GM19467 (cell line): ENCODE measurements at regions not wholly inside any gene's neighbourhood (a gene's known extent, or its start where the extent isn't known, plus 50 kb on each side); places are given as distances from the start of the nearest gene placed in this dataset.

ENCODE experiments used
- ATAC-seq: cut with Tn5 transposase; IDR thresholded peaks from one replicate; pipeline ENCODE4 v1.9.1; 2021; ENCODE audit warnings: mild to moderate bottlenecking, moderate library complexity; ENCODE audit not compliant: unreplicated experiment

GRCh38 chr12:88958946-88959345 lies 378.7 kb upstream of the KITLG start:
- ATAC-seq = no peak

- ATAC-seq = no peak
These were observed 377.9 kb upstream of the KITLG start for GRCh38 chr12:88958153-88958552.

GRCh38 chr12:88957358-88957757 lies 377.1 kb upstream of the KITLG start:
- no peak for ATAC-seq

GRCh38 chr12:88955531-88955930 lies 375.3 kb upstream of the KITLG start:
- ATAC-seq = no peak

- ATAC-seq = no peak
These were observed 372.8 kb upstream of the KITLG start for GRCh38 chr12:88953029-88953586.

GRCh38 chr12:88952562-88952942 lies 372.3 kb upstream of the KITLG start:
- no peak for ATAC-seq

DNA sequence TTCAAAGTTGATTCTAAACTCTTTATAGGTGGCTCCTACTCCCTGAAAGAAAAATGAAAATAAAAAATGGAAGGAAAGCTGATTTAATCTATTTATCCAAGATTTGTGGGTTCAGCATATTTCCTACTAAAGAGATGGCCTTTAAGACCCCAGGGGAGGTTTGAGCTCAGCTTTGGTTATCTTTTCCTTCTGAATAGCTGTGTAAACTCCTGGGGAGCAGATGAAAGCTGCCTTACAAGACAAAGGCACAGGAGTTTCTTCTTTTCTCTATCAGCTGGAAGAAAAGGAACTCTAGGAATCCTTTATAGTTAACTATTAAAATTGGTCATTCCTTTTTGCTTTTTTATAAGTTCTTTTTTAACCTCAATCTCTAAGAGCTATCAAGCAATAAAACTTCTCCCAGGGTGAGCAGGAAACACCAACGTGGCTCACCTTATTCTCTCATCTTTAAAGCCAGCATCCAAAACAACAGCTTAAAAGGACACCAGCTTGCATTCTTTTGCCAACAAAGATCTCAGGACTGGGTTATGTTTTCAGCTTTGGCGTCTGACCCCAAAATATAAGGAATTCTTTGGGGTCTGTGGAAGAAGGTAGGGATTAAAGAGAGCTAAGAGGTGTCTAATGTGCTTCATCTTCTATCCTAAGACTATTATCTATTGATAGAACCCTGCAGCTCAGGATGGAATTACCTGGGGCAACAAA lies 371.7 kb upstream of the KITLG start:
- ATAC-seq = no peak

DNA sequence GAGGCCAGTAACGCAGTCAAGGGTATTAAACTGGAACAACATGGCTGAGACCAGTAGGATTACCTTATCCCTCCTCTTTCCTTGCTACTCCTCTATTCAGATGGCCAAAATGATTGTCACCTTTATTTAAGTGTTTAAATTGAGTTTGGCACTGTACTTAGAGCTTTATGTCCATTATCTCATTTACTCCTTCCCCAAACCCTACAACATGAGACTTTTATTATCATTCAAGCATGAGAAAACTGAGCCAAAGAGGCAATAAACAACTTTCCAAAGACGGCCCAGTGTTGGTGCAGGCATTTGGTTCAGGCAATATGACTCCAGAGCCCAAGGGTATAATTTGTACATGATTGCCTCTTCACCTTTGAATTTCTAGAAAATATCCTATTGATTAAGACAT lies 370.9 kb upstream of the KITLG start:
- no peak for ATAC-seq

- ATAC-seq = no peak
These were observed 367.3 kb upstream of the KITLG start for GRCh38 chr12:88947486-88948043.

GRCh38 chr12:88946372-88946997 lies 366.2 kb upstream of the KITLG start:
- ATAC-seq = peak; percentile 62

GRCh38 chr12:88945051-88945732 lies 364.9 kb upstream of the KITLG start:
- no peak for ATAC-seq

DNA sequence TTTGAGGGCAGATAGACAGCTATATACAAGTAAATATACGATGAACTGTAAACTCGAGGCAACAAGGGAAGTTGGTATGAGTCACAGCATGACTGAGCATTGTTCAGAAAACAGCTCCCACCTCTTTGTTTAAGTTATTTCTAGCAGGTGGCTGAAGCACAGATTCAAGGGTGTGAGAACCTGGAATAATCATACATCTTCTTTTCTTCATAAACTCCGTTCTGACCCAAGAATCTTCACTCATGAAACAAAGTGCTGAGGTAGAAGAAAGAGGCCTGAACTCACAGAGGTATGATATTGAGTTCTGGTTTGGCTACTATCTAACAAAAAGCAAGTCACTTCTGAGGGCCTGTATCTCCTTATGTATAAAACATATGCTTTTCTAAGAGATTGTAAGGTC lies 364.1 kb upstream of the KITLG start:
- ATAC-seq = no peak

DNA sequence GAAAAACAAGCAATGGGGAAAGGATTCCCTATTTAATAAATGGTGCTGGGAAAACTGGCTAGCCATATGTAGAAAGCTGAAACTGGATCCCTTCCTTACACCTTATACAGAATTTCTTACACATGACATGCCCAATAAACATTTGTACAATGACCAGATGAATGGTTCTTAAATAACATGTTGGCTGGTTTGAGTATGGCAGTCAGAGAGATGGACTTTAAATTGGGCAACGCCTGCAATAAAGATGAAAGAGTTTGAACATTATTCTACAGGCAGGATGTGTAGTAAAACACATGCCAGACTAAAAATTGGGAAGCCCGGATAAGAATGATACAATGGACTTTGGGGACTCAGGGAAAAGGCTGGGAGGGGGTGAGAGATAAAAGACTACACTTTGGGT lies 360.6 kb upstream of the KITLG start:
- ATAC-seq = no peak

DNA sequence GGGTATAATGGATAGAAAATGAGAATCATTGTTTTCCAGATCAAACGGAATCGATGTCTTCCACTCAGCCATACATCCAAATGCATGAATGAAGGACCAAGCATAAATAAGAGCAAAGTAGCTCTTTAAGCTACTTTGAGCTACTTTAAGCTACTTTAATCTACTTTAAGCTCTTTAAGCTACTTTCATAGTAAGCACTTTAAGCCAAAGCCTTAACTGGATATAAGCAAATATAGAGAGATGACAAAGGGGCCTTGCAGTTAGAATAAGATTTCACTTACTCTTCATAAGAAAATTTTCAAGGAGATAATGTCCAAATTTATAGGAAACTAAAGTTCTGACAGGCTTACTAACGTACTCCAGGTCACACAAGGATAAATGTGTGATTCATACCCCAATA lies 355.6 kb upstream of the KITLG start:
- ATAC-seq = no peak

DNA sequence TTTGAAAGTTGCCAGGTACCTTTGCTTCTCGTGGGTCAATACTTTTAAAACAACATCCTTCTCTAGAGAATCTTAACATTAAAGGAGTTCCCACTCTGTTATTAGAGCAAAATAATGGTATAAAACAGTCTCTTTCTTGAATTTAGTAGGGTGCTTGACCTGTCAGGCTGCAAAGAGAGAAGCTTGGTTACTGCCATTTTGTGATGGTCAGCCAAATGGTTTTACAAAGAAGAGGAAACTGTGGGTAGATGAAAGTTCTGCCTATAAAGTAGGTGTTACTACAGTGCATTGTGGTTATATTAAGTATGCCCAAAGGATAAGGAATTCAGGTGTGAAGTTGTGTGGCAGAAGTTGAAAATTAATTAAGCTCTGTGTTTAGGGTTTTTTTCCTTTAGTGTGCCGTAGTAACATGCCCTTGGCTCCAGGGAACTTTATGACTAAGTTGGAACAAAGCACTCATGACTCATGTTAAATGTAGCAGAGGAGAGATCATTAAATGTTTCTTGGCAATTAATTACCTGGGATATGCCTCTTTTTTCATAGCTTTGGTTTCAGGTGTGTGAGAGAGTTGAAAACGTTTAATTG lies 354.0 kb upstream of the KITLG start:
- ATAC-seq = no peak

DNA sequence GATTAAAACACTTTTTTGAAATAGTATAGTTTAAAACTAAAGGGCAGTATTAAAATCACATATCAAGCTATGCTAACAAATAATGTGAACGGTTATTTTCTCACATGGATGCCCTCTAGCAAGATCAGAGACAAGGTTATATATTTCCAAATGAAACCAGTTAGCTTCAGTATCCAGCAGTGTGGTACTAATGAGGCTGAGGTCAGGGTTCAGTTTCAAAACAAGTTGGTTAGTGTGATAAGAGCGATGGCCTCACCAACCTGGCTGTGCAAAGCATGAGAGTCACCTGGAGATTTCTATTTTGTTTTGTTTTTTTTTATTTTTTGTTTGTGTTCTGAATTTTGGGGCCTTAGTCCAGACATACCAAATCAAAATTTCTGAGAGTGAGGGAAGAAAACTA lies 352.2 kb upstream of the KITLG start:
- ATAC-seq = no peak

GRCh38 chr12:88931598-88931997 lies 351.3 kb upstream of the KITLG start:
- ATAC-seq = no peak

DNA sequence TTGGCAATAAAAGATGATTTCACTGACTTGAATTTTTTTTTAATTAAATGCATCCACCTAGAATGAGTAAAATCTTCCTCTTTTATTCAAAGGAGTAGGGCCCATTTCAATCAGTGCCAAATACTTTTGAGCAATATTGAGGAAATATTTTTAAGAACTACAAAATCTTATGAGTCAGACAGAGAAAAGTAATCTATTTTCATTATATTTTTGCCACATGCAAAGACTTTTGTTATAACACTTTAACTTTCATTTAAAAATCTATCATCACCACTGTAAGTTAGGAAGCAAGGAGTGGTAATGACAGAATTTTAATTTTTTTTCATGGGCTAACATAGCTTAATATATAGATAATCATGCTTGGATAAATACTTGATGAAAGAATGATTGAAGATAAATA lies 345.2 kb upstream of the KITLG start:
- ATAC-seq = no peak

GRCh38 chr12:88924162-88924561 lies 343.9 kb upstream of the KITLG start:
- ATAC-seq = no peak

GRCh38 chr12:88923631-88924030 lies 343.4 kb upstream of the KITLG start:
- no peak for ATAC-seq

DNA sequence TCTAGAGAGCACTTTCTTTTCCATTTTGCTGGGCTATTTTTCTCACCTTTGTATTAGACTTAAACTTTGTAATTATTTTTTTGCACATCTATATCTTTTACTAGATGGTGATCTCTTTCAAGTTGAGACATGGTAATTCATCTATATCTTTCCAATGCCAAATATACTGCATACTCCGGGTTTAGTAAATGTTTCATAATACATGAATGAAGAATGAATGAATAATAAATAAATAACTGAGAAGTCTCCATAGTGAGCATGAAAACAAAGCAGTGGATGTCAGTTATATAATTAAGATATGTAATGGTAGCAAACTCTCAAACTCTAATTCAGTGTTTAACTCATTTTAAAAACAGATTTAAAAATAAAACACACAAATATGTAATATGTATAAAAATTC lies 342.5 kb upstream of the KITLG start:
- ATAC-seq = no peak
